CD4-positive, alpha-beta T cell treated with Interleukin-21 for 1 hour (primary cell): ENCODE measurements at regions not wholly inside any gene's neighbourhood (a gene's known extent, or its start where the extent isn't known, plus 50 kb on each side); places are given as distances from the start of the nearest gene placed in this dataset.

Experiments used
- DNase-seq: peaks from one replicate; pipeline ENCODE4 v3.0.0-alpha.2; 2020

DNA sequence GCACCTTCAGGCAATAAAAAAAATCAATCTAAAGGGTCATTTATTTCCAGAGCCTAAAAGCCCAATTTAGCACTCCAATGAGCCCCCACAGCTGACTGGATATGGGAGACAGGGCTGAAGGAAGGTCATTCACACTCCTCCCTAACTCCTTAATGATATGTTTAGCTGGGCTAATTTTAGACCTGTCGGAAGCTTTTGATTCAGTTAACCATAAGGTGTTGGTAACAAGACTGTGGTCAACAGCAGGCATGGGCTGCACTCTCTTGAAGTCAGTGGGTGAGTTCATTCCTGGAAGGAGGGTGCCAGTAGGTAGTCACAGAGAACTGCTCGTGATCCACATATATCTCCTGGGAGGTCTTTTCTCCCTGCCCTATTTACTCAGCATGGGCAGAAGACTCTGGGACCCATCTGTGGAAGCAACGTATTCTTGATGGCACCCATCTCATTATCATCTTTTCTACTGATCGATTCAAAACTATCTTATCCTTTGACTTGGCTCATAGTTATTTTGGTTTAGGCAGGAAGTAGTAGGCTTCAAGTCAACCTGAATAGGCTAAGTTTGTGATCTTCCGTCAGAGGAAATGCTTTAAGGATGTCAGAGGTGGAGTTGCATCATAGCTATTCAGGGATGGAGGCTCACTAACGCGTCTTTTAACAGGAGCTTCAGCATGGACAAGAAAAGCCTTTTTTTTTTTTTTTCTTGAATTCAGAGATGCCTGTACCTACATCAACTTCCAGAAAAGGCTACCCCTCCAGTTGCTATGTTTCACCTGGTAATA is 367.7 kb upstream of the SLC30A5 start:
- DNase-seq, result no peak

DNA sequence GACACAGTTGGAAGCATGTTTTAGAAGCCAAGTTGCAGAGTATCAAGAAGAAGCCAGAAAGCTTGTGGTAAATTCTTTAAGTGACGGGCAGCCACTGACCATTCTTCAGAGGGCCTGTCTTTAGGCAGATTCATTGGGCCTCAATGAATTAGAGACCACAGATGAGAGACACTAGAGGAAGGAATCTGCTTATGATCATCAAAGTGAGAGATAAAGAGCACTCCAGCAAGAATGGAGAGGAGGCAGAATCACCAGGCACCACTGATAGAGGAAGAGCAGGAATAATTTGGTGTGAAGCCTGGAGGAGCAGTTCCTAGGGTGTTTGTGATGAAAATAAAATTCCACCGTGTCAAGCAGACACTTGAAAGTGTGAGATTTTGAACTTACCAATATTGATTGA is 365.9 kb upstream of the SLC30A5 start:
- DNase-seq, result no peak

DNA sequence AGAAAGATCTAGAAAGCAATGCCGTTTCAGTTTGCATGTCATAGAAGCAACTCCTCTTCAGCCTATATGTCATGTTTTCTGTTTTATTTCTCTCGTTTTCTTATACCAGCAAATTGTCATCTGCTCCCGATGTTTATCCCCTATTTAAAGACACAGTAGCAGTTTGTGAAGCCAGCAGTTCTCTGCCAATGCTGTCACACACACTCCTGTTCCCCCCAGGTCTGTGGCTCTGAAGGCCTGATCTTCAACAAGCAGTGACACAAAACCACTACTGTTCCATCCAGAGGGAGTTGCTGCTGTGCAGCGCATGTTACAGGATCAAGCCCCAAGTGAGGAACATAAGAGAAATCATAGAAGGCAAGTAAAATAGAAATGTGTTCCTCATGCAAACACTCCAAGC is 364.1 kb upstream of the SLC30A5 start:
- DNase-seq, result no peak

DNA sequence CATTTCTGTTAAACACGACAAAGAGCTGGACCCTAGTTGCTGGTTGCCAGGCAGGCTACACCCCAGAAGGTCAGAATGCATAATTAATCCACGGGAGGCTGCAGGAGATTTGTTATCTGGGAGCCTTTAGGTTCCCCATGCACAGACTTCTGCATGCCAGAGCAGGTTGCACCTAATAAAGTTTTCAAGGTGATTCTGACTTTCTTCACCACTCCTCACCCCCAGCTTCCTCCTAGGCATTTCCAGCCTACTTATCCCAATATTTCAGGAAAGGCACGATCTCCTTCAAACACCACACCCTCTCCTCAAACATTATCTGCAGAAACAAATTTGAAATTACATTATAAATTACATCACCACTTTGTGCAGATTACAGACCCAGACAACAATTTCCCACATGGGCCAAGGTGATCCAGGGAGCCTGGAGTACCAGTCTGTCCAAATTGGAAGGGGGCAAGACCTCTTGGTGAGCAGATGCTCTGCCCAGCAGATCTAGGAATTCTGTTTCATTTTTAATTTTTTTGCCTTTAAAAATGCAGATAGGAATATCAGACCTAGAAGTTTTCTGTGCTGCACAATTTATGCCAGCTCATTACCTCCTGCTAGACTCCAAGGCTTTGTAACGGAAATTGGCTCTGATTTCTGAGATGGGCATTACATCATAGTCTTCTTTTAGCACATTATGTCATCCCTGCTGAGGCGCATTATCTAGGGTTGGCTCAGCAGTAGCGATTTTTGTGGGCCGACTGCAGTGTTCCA is 363.4 kb upstream of the SLC30A5 start:
- DNase-seq, result peak; percentile 27

DNA sequence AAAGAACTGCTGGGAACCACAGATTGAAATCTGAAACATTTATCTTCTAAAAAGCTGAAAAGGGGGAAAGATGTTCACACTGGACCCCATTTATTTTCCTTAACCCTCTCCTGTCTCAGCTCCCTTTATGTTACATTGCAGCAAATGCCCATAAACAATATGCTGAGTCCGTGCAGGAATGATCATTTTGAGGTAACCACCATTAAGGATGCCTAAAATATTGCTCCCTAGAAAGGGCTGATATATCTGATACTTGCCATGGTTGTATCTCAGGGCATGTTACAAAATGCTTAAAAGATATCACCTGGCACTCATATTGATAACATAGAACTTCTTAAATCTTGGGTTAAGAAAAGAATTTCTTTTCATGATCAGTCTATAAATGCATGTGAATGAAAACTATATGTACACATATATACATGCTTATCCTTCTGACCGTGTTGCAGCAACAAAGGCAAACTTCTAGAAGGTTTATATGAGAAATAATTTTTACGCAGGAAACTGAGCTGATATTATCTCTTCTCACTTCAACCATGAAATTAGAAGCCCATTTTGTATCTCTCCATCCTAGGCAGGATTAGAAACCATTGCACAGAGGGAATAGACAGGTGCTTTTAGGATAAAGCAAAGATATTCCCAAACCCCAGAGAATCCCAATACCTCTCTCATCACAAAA is 362.7 kb upstream of the SLC30A5 start:
- no peak for DNase-seq

DNA sequence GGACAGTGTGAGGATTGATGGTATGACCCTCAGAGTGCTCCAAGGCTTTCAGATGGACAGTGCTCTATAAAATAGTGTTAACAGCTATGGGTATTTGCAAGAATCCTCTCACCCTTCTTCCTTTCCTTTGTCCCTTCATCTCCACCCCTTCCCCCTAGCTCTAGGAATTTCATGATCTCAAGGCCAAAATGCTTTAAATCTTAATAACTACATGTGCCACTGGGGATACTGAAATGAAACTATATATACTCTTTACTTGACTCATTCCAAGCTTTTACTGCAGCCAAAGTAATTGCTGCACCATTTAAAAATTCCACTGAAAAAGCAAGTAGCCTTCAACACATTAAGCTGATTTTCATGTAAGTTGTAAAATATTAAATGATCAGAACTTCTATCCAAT is 361.6 kb upstream of the SLC30A5 start:
- DNase-seq, result no peak

DNA sequence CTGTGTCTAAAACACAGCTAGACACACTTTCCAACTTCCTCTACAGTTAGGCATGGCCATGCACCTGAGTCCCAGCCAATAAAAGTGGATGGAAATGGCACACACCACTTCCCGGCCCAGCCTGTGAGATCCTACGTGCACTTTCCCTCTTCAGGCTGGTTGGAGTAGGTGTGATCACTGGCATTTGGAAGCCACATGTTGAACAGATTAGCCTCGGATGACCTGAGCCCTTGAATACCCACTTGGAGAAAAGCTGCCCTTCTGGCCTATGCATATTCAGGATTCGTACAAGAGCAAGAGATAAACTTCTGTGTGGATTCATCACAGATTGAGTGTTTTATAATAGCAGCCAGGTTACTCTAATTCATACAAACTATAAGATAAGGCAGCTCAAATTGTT is 359.0 kb upstream of the SLC30A5 start:
- no peak for DNase-seq

DNA sequence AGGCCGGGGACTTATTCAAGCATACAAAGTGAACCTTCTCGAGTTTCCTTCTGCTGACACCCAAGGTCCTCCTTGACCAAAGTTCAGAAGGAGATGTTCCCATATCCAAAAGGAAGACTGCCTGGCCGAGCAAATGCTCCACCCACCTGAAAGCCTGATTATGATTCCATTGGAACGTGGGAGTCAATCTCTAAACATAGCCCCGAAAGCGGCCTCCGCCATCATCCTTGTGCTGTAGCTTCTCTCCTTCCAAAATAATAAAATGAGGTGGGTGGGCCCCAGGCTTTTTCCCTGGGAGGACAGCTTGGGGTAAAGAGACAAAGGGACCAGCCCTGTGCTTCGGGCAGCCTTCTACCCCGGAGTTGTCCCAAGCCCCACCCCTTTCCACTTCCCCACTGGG is 355.6 kb upstream of the SLC30A5 start:
- DNase-seq, result no peak

DNA sequence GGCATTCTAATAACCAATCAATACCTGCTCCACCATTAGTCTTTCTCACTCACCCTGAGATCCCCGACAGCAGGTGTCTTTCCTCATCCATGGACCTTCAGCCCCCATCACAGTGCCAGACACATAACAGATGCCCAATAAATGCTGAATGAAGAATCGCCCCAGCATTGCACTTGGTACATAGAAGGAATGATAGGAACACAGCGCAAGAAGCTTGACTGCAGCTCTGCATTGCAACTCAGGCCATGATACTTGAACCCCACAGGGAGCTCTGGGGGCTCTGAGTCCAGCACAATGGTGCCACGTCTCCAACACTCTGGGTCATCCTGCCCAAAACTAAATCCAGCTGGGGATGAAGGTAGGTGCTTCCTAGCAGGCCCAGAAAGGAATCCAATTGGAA is 355.0 kb upstream of the SLC30A5 start:
- no peak for DNase-seq

DNA sequence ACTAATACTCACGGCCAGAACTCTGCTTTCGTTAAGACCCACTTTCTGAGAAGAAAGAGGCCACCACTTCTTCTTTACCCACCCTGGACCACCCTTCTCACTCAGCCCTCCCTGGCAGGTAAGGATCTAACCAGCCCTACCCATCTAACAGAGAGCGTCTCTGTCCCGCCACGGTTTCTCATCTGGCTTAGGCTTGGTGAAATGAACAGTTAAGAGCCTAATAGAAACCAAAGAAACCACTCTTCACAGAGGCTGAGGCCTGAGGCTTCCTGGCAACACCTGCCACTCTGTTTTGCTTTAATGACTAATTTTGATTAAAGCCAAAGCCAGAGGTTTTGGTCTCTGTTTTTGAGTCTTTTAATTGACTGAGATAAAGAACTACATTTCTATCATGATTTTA is 354.1 kb upstream of the SLC30A5 start:
- no peak for DNase-seq

DNA sequence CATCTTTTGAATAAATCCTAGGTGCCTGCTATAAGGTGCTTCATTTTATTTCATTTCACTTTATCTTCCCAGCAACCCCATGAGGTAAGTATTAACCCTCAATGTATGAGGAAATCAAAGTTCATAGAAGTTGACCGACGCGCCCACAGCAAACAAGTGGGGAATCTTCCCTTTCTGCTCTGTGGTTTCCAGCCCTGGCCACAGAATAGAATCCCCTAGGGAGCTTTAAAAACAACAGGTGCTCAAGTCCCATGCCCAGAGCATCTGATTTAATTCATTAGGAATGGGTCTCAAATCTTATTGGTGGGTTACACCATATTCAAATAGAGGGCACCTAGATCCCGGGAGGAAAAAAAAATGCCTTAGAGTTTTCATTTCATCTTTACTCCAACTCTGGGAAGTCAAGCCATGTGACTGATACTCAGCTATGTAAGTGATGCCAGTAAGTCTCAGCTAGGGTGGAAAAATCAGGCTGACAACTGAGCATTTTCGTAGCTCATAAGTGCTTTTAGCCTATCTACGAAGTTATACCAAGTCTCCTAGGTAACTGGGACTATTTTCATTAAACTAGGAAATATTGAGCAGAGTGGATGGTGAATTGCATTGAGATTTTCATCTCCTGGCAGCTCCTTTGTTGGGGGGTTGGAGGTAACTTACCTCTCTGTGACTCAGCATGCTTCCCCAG is 353.4 kb upstream of the SLC30A5 start:
- DNase-seq, result no peak

DNA sequence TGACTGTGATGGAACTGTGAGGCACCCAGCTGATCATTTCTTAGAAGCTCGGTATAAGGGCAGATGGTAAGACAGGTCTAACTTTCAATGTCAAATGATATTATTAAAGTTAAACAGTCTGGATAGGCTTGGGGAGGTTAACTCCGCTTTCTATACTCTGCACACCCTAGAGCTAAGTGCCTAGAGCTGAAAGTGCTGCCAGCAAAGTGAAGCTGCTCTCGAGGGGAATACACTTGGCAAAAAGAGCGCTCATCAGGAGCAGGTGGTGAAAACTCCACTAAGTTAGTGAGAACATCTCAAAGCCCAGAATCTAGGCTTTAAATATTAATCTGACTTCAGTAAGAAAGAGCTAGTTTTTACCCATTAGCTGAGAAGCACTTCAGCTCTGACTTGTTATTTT is 349.6 kb upstream of the SLC30A5 start:
- DNase-seq, result no peak

DNA sequence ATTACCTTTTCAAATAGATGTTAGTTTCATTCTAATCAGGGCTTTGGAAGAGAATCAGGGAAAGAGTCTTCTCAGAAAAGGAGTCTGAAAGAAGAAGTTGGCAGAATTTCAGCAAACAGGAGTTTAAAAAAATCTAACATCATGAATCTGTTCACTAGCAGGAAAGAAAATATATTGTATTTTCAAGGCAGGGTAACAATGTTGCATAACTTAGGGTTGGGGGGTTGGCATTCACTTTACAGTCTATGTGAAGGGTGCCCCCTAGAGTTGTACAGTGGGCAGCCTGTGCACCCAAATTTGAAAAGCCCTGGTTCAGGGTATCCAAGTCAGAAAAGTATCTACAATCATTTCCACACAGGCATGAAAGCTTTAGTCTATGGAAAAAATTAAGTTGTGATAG is 348.4 kb upstream of the SLC30A5 start:
- DNase-seq, result peak; percentile 15

DNA sequence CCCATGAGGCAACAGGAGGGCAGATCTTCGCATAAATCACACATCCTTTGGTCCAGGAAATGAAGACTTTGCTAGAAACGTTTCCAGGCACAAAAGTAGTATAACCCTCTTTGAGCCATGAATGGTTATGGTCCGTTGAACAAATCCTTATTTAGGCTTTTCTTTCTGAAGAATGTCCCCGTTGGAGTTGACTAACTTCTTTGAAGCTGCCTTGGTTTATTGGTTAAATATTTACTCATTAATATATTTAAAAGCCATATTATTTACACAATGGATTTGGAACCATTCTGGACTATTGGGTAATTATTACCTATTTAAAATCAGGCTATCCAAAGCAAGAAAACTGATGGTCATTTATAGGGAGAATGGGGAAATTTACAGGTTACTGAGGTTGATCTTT is 347.6 kb upstream of the SLC30A5 start:
- no peak for DNase-seq

DNA sequence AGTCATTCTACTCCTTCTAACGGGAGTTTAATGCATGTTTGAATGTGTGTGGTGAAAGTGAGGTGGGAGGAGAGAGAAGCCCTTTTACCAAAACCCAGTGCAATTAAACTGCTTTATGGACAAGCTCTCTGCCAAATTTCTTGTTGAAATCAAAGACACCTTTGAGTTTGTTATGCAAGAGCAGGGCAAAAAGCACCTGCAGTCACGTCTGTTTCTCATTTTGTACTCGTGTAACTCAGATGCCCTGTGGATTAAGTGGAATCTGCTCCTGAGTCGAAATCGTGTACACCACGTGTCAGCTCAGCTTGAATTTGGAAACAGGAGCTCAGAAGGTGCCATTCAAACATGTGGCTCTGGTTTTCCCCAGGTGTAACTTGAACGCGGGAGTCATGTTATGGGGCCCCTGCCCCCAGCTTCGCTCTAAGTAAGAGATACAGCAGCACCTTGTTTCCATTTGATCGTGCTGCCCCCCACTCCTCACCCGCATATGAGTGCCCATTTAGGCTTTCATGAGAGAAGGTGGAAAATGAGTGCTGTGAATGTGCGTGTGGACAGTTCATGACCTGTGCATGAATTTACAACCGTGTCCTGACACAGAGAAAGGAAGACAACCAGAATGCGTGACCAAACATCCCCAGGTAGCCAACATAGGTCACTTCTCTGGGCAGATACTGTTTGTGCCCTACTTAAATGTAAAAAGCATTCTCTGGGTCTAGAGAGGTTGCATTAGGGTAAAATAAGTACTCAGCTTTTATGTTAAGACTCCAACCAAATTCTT is 347.0 kb upstream of the SLC30A5 start:
- no peak for DNase-seq

DNA sequence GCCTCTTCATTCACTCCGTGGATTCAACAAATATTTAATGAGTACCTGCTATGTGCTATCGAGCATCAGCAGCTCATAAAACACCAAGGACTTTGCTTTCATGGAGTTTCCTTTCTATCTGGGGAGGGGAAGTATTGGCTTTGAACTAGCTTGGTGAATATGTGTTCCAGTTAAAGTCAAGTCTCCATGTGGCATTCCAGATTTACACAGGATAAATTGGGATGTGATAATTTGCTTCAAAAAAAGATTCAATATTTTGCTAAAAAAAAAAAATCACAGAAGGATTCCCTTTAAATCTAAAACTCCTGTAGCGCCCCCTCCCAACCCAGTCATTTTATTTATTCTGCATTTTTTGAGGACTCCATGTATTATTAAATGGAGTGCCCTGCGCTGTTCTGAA is 346.3 kb upstream of the SLC30A5 start:
- DNase-seq, result no peak

DNA sequence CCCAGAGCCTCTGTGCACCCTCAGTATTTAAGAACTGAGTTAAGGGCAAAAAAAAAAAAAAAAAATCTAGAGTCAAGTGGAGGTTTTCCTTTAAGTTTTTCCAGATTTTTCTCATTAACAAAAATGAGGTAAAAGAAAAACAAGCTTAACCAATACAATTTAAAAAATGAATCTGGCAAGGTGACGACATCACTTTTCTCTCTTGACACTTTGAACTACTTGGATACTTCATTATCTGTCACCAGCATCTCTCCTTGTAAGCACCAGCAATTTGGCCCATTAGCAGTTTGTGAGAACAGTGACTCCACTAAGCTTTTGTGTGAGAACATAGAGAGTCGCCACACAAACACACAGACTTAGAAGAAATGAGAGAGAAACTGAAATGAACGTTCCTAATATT is 345.7 kb upstream of the SLC30A5 start:
- DNase-seq, result no peak

DNA sequence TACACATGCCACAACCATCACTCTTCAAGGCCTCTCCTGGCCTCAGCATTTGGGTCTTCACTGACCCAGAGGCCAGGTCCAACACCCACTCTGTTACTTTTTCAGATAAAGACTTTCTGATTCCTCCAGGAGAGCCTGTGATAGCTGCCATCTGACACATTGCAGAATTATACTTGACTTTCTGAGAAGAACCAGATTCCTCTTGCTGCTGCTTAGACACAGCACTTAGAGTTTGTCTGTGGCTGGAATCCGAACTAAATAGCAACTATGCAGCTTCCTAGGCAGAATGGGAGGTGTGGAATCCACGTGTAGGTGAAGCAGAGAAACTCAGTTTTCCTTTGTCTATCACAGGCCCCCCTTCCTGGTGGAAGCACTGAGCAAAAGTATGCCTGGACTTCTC is 344.7 kb upstream of the SLC30A5 start:
- DNase-seq, result no peak

DNA sequence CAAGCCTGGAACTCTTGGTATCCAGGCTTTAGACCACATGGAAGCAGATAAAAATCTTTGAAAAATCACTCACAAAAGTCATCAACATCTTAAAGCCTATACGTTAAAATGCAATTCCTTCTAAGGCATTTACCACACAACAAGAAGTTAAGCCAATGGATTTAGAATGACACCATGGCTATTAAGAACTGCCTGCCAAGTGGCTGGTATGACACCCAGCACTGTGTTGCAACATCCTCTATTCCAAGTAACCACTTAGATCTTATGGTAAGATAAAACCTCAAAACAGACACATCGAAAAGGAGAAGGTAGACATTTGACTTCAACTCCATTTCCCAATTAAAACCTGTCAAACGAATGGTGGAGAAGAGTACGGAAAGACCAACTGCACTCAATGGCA is 344.2 kb upstream of the SLC30A5 start:
- no peak for DNase-seq

DNA sequence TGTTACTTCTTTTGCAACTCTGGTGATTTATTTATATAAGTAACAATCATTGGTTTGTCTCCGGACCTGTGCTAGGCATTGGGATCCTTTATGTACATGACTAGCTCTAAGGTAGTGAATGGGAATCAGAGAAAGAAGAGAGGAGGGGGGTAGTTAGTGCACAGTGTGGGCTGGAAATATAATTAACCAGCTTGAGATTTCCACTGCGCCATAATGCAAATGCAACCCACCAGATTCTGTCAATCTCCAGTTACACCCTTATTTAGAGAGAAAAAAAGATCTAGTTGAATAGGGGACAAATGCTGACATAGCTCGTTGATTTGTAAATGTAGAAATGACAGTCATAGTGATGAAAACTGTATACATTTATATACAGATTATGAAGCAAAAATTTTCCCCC is 342.2 kb upstream of the SLC30A5 start:
- DNase-seq, result no peak

DNA sequence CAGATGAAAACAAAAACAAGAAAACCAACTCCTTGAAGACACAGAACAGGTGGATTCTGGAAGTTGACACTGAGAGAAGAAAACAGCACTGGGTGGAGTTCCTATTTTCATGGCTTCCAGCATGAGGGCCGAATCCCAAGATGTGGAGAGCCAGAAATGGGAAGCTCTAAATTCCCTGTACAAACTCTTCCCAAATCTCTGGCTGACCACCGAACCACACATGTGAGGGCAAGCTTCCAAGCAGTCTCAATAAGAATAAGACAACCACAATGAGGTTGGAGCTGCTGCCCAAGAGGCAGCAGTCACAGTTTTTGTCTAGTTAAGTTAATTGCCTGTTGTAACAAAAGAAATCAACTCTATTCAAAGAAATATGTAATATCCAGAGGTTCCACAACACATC is 339.3 kb upstream of the SLC30A5 start:
- no peak for DNase-seq

DNA sequence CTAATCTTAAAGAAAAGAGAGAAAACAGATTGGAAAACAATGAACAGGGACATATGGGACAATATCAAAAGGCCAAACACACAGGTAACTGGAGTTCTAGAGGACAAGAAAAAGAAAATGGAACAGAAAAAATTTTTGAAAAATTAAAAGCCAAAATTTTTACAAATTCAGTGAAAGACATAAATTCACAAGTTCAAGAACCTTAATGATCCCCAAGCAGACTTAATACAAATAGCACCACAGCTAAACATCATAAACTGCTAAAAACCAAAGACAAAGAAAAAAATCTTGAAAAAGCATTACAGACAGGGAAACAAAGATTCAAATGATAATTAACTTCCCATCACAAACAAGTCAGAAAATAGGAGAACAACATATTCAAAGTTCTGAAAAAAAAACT is 338.5 kb upstream of the SLC30A5 start:
- no peak for DNase-seq

DNA sequence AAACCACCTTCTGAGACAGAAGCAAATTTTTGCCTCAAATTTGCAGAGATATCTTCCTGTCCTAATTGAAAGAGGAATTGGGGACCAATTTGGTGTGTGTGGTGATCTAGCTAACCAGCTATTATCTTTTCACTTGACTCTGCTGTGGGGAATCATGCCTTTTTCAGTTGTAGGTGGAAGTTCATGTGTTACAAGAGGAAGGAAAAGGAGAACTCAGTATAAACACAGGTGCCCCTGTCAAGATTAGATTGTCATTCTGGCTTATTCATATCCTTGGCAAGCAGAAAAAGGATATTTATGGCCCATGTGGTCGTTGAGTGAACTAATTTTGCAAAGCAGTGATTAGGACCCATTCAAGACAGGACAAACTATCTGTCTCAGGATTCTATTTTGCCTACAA is 336.8 kb upstream of the SLC30A5 start:
- DNase-seq, result no peak
